ENCODE measurements at regions not wholly inside any gene's neighbourhood (a gene's known extent, or its start where the extent isn't known, plus 50 kb on each side); places are given as distances from the start of the nearest gene placed in this dataset.

- no peak for TF ChIP-seq REST (IDR thresholded peaks at IDR 0.05; ENCODE audit: unreplicated experiment)
- no peak for TF ChIP-seq EZH2phosphoT487 (IDR thresholded peaks at IDR 0.05; ENCODE audit: unreplicated experiment)
Observed at GRCh38 chr11:92909214-92909613, 60.2 kb upstream of the MTNR1B start (continued).

GRCh38 chr11:92911478-92911877, 58.0 kb upstream of the MTNR1B start:
- DNase-seq (ENCODE audit: low spot score), result no peak
- Histone ChIP-seq H3K9me2 (ENCODE audit: insufficient read depth) (peaks cover 5% of the 10 kb centered on the region; the same call in 1 of the 2 replicates), H3K27me3 (ENCODE audit: insufficient read depth) (no peaks in the 10 kb centered on the region), H3F3A (replicated peaks; ENCODE audit: low read depth) (no peaks in the 10 kb centered on the region), H3K36me3 (ENCODE audit: insufficient read depth) (no peaks in the 10 kb centered on the region), H3K4me3 (no peak overlapping the region), H3K4me2 (no peak overlapping the region), H3K4me1 (ENCODE audit: insufficient read depth) (no peaks in the 10 kb centered on the region), H2AFZ (no peak overlapping the region), H3K27ac (ENCODE audit: low read depth) (no peak overlapping the region), H4K20me1 (replicated peaks; ENCODE audit: insufficient read depth) (no peaks in the 10 kb centered on the region), H3K79me2 (replicated peaks; ENCODE audit: insufficient read depth) (no peaks in the 10 kb centered on the region)
- Mint-ChIP-seq H3K9me3 (no peaks in the 10 kb centered on the region), H3K36me3 (ENCODE audit: low read depth) (no peaks in the 10 kb centered on the region), H3K27me3 (ENCODE audit: insufficient read depth, low read depth, poor library complexity) (peaks cover 2% of the 10 kb centered on the region), H3K27ac (no peak overlapping the region), H3K4me3 (no peak overlapping the region), H3K4me1 (peaks cover 9% of the 10 kb centered on the region)
- ATAC-seq, result no peak
- TF ChIP-seq ZNF331 (CRISPR knock-in tag; IDR thresholded peaks at IDR 0.05; ENCODE audit: low read depth) (no peak), EZH2phosphoT487 (IDR thresholded peaks at IDR 0.05; ENCODE audit: unreplicated experiment) (no peak), POLR2AphosphoS5 (IDR thresholded peaks at IDR 0.05; ENCODE audit: low read depth) (no peak), EZH2 (IDR thresholded peaks at IDR 0.05; ENCODE audit: low read depth, unreplicated experiment) (no peak), ZNF462 (CRISPR knock-in tag; IDR thresholded peaks at IDR 0.05) (no peak), NANOG (IDR thresholded peaks at IDR 0.05; ENCODE audit: borderline replicate concordance) (no peak), REST (IDR thresholded peaks at IDR 0.05; ENCODE audit: unreplicated experiment) (no peak), STAT1 (IDR thresholded peaks at IDR 0.05; ENCODE audit: unreplicated experiment) (no peak), ETS1 (IDR thresholded peaks at IDR 0.05) (no peak)

Data from GM23338 (cell line).